ENCODE measurements at regions not wholly inside any gene's neighbourhood (a gene's known extent, or its start where the extent isn't known, plus 50 kb on each side); places are given as distances from the start of the nearest gene placed in this dataset.

GRCh38 chr16:13528691-13529090, 391.3 kb upstream of the ERCC4 start:
- no peak for TF ChIP-seq JUNB (IDR thresholded peaks at IDR 0.05; ENCODE audit: unreplicated experiment)
- no peak for TF ChIP-seq CTCF (conservative IDR thresholded peaks at IDR 0.05; ENCODE audit: low read depth in 2 of 2)
- no peak for TF ChIP-seq EZH2phosphoT487 (IDR thresholded peaks at IDR 0.05; ENCODE audit: unreplicated experiment)
- no peak for TF ChIP-seq EZH2 (IDR thresholded peaks at IDR 0.05; ENCODE audit: low read depth, unreplicated experiment)
- no peak for TF ChIP-seq POLR2AphosphoS5 (IDR thresholded peaks at IDR 0.05; ENCODE audit: low read depth)
- TF ChIP-seq, protein P1, sequence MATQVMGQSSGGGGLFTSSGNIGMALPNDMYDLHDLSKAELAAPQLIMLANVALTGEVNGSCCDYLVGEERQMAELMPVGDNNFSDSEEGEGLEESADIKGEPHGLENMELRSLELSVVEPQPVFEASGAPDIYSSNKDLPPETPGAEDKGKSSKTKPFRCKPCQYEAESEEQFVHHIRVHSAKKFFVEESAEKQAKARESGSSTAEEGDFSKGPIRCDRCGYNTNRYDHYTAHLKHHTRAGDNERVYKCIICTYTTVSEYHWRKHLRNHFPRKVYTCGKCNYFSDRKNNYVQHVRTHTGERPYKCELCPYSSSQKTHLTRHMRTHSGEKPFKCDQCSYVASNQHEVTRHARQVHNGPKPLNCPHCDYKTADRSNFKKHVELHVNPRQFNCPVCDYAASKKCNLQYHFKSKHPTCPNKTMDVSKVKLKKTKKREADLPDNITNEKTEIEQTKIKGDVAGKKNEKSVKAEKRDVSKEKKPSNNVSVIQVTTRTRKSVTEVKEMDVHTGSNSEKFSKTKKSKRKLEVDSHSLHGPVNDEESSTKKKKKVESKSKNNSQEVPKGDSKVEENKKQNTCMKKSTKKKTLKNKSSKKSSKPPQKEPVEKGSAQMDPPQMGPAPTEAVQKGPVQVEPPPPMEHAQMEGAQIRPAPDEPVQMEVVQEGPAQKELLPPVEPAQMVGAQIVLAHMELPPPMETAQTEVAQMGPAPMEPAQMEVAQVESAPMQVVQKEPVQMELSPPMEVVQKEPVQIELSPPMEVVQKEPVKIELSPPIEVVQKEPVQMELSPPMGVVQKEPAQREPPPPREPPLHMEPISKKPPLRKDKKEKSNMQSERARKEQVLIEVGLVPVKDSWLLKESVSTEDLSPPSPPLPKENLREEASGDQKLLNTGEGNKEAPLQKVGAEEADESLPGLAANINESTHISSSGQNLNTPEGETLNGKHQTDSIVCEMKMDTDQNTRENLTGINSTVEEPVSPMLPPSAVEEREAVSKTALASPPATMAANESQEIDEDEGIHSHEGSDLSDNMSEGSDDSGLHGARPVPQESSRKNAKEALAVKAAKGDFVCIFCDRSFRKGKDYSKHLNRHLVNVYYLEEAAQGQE (IDR thresholded peaks at IDR 0.05; ENCODE audit: unreplicated experiment): no peak
- TF ChIP-seq, protein P2, sequence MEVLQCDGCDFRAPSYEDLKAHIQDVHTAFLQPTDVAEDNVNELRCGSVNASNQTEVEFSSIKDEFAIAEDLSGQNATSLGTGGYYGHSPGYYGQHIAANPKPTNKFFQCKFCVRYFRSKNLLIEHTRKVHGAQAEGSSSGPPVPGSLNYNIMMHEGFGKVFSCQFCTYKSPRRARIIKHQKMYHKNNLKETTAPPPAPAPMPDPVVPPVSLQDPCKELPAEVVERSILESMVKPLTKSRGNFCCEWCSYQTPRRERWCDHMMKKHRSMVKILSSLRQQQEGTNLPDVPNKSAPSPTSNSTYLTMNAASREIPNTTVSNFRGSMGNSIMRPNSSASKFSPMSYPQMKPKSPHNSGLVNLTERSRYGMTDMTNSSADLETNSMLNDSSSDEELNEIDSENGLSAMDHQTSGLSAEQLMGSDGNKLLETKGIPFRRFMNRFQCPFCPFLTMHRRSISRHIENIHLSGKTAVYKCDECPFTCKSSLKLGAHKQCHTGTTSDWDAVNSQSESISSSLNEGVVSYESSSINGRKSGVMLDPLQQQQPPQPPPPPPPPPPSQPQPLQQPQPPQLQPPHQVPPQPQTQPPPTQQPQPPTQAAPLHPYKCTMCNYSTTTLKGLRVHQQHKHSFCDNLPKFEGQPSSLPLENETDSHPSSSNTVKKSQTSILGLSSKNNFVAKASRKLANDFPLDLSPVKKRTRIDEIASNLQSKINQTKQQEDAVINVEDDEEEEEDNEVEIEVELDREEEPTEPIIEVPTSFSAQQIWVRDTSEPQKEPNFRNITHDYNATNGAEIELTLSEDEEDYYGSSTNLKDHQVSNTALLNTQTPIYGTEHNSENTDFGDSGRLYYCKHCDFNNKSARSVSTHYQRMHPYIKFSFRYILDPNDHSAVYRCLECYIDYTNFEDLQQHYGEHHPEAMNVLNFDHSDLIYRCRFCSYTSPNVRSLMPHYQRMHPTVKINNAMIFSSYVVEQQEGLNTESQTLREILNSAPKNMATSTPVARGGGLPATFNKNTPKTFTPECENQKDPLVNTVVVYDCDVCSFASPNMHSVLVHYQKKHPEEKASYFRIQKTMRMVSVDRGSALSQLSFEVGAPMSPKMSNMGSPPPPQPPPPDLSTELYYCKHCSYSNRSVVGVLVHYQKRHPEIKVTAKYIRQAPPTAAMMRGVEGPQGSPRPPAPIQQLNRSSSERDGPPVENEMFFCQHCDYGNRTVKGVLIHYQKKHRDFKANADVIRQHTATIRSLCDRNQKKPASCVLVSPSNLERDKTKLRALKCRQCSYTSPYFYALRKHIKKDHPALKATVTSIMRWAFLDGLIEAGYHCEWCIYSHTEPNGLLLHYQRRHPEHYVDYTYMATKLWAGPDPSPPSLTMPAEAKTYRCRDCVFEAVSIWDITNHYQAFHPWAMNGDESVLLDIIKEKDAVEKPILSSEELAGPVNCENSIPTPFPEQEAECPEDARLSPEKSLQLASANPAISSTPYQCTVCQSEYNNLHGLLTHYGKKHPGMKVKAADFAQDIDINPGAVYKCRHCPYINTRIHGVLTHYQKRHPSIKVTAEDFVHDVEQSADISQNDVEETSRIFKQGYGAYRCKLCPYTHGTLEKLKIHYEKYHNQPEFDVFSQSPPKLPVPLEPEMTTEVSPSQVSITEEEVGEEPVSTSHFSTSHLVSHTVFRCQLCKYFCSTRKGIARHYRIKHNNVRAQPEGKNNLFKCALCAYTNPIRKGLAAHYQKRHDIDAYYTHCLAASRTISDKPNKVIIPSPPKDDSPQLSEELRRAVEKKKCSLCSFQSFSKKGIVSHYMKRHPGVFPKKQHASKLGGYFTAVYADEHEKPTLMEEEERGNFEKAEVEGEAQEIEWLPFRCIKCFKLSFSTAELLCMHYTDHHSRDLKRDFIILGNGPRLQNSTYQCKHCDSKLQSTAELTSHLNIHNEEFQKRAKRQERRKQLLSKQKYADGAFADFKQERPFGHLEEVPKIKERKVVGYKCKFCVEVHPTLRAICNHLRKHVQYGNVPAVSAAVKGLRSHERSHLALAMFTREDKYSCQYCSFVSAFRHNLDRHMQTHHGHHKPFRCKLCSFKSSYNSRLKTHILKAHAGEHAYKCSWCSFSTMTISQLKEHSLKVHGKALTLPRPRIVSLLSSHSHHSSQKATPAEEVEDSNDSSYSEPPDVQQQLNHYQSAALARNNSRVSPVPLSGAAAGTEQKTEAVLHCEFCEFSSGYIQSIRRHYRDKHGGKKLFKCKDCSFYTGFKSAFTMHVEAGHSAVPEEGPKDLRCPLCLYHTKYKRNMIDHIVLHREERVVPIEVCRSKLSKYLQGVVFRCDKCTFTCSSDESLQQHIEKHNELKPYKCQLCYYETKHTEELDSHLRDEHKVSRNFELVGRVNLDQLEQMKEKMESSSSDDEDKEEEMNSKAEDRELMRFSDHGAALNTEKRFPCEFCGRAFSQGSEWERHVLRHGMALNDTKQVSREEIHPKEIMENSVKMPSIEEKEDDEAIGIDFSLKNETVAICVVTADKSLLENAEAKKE (CRISPR knock-in tag; IDR thresholded peaks at IDR 0.05): no peak
- no peak for TF ChIP-seq CREB1 (CRISPR knock-in tag; IDR thresholded peaks at IDR 0.05; ENCODE audit: low read depth)
- TF ChIP-seq, protein P3, sequence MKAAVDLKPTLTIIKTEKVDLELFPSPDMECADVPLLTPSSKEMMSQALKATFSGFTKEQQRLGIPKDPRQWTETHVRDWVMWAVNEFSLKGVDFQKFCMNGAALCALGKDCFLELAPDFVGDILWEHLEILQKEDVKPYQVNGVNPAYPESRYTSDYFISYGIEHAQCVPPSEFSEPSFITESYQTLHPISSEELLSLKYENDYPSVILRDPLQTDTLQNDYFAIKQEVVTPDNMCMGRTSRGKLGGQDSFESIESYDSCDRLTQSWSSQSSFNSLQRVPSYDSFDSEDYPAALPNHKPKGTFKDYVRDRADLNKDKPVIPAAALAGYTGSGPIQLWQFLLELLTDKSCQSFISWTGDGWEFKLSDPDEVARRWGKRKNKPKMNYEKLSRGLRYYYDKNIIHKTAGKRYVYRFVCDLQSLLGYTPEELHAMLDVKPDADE (IDR thresholded peaks at IDR 0.05): no peak
